Astrocyte of the cerebellum (primary cell): ENCODE measurements at regions not wholly inside any gene's neighbourhood (a gene's known extent, or its start where the extent isn't known, plus 50 kb on each side); places are given as distances from the start of the nearest gene placed in this dataset.
"Not testable (repeated sequence)": the region's sequence is repeated elsewhere in the genome, so short reads cannot be mapped to it uniquely, and the experiment has no call there.

Source experiments
- DNase-seq: peaks from one replicate; pipeline ENCODE4 v3.0.0-alpha.2; 2011; ENCODE audit warnings: low read depth
- H3K4me3 ChIP-seq: 2 replicates; pipeline ENCODE4 v1.5.1; 2011; ENCODE audit warnings: mild to moderate bottlenecking, low read depth, low read length, moderate library complexity
- CTCF ChIP-seq: IDR thresholded peaks from 2 replicates; pipeline ENCODE4 v1.5.1; 2012; ENCODE audit warnings: low read length, low read depth, moderate library complexity, mild to moderate bottlenecking; ENCODE audit errors: missing control alignments
- in situ Hi-C: cut with HindIII; loops from 2 replicates; pipeline ENCODE4 v1.10.0; 2017; ENCODE audit warnings: low sequenced_read_pairs

GRCh38 chr12:59294221-59294620 lies 301.6 kb upstream of the SLC16A7 start:
- no peak overlapping the region for H3K4me3 ChIP-seq
- in situ Hi-C loops = no loop called here
- no peak for DNase-seq
- TF ChIP-seq CTCF = no peak

GRCh38 chr12:59282999-59283398 lies 312.8 kb upstream of the SLC16A7 start:
- no peak for DNase-seq
- no peak for TF ChIP-seq CTCF
- in situ Hi-C loops = no loop called here
- H3K4me3 ChIP-seq = no peak overlapping the region

- H3K4me3 ChIP-seq, DNase-seq, in situ Hi-C loops: not testable (repeated sequence)
Measured at GRCh38 chr12:59273561-59273960, 322.3 kb upstream of the SLC16A7 start.

- no peak overlapping the region for H3K4me3 ChIP-seq
- no peak for TF ChIP-seq CTCF
- no peak for DNase-seq
- in situ Hi-C loops = no loop called here
Measured at GRCh38 chr12:59268295-59268809, 327.5 kb upstream of the SLC16A7 start.

- no peak for DNase-seq
- TF ChIP-seq CTCF = no peak
- H3K4me3 ChIP-seq = no peak overlapping the region
- in situ Hi-C loops = no loop called here
Measured at GRCh38 chr12:59260202-59260601, 335.6 kb upstream of the SLC16A7 start.

GRCh38 chr12:59252731-59253130 lies 332.4 kb upstream of the LRIG3 start:
- DNase-seq = no peak
- no peak overlapping the region for H3K4me3 ChIP-seq
- no peak for TF ChIP-seq CTCF
- in situ Hi-C loops = no loop called here

GRCh38 chr12:59250766-59251165 lies 330.5 kb upstream of the LRIG3 start:
- TF ChIP-seq CTCF = no peak
- DNase-seq = no peak
- in situ Hi-C loops = no loop called here
- no peak overlapping the region for H3K4me3 ChIP-seq
